Activated naive CD8-positive, alpha-beta T cell treated with anti-CD3 and anti-CD28 coated beads for 36 hours (primary cell): ENCODE measurements at regions not wholly inside any gene's neighbourhood (a gene's known extent, or its start where the extent isn't known, plus 50 kb on each side); places are given as distances from the start of the nearest gene placed in this dataset.

ENCODE experiments used
- DNase-seq: peaks from one replicate; pipeline ENCODE4 v3.0.0; 2021
- H3K27ac Mint-ChIP-seq: one replicate; pipeline ENCODE4 v1.8.0; 2022; ENCODE audit warnings: mild to moderate bottlenecking, moderate library complexity, mixed read lengths
- H3K27me3 Mint-ChIP-seq: one replicate; pipeline ENCODE4 v1.8.0; 2022; ENCODE audit warnings: mild to moderate bottlenecking, mixed read lengths
- H3K36me3 Mint-ChIP-seq: one replicate; pipeline ENCODE4 v1.8.0; 2021; ENCODE audit warnings: mild to moderate bottlenecking, mixed read lengths
- H3K4me1 Mint-ChIP-seq: one replicate; pipeline ENCODE4 v1.8.0; 2021; ENCODE audit warnings: mixed read lengths
- H3K4me3 Mint-ChIP-seq: one replicate; pipeline ENCODE4 v1.8.0; 2022; ENCODE audit warnings: mild to moderate bottlenecking, moderate library complexity, mixed read lengths
- H3K9me3 Mint-ChIP-seq: one replicate; pipeline ENCODE4 v1.8.0; 2022; ENCODE audit warnings: mixed read lengths

GRCh38 chr17:77479372-77480198, 338.8 kb downstream of the SEC14L1 start:
- peak overlapping the region; percentile 10 for H3K4me3 Mint-ChIP-seq
- no peaks in the 10 kb centered on the region for H3K9me3 Mint-ChIP-seq
- peaks cover 27% of the 10 kb centered on the region for H3K36me3 Mint-ChIP-seq
- DNase-seq, result no peak
- H3K4me1 Mint-ChIP-seq, result peaks cover 55% of the 10 kb centered on the region
- no peaks in the 10 kb centered on the region for H3K27me3 Mint-ChIP-seq
- peak overlapping the region; percentile 86 for H3K27ac Mint-ChIP-seq

GRCh38 chr17:77480199-77480508, 339.4 kb downstream of the SEC14L1 start:
- DNase-seq, result no peak
- H3K4me3 Mint-ChIP-seq, result no peak overlapping the region
- H3K27ac Mint-ChIP-seq, result peak overlapping the region; percentile 73
- H3K36me3 Mint-ChIP-seq, result peaks cover 24% of the 10 kb centered on the region
- peaks cover 49% of the 10 kb centered on the region for H3K4me1 Mint-ChIP-seq
- H3K27me3 Mint-ChIP-seq, result no peaks in the 10 kb centered on the region
- H3K9me3 Mint-ChIP-seq, result no peaks in the 10 kb centered on the region

GRCh38 chr17:77480509-77481215, 339.9 kb downstream of the SEC14L1 start:
- DNase-seq, result no peak
- H3K4me3 Mint-ChIP-seq, result no peak overlapping the region
- H3K9me3 Mint-ChIP-seq, result no peaks in the 10 kb centered on the region
- no peaks in the 10 kb centered on the region for H3K27me3 Mint-ChIP-seq
- H3K4me1 Mint-ChIP-seq, result peaks cover 44% of the 10 kb centered on the region
- H3K27ac Mint-ChIP-seq, result peak overlapping the region; percentile 64
- H3K36me3 Mint-ChIP-seq, result peaks cover 20% of the 10 kb centered on the region

GRCh38 chr17:77481476-77482374, 341.0 kb downstream of the SEC14L1 start:
- Mint-ChIP-seq H3K9me3 (no peaks in the 10 kb centered on the region), H3K27me3 (no peaks in the 10 kb centered on the region), H3K4me1 (peaks cover 34% of the 10 kb centered on the region), H3K36me3 (peaks cover 21% of the 10 kb centered on the region), H3K4me3 (no peak overlapping the region), H3K27ac (peak overlapping the region; percentile 64)
- DNase-seq, result no peak

GRCh38 chr17:77482375-77483127, 341.8 kb downstream of the SEC14L1 start:
- H3K4me1 Mint-ChIP-seq, result peaks cover 25% of the 10 kb centered on the region
- H3K9me3 Mint-ChIP-seq, result no peaks in the 10 kb centered on the region
- peaks cover 13% of the 10 kb centered on the region for H3K36me3 Mint-ChIP-seq
- H3K4me3 Mint-ChIP-seq, result no peak overlapping the region
- DNase-seq, result no peak
- H3K27ac Mint-ChIP-seq, result no peak overlapping the region
- H3K27me3 Mint-ChIP-seq, result no peaks in the 10 kb centered on the region

- peak overlapping the region; percentile 60 for H3K27ac Mint-ChIP-seq
Observed at GRCh38 chr17:77483128-77483598, 342.4 kb downstream of the SEC14L1 start.

GRCh38 chr17:77484111-77484510, 343.3 kb downstream of the SEC14L1 start:
- peaks cover 12% of the 10 kb centered on the region for H3K36me3 Mint-ChIP-seq
- H3K27ac Mint-ChIP-seq, result no peak overlapping the region
- H3K9me3 Mint-ChIP-seq, result no peaks in the 10 kb centered on the region
- H3K4me1 Mint-ChIP-seq, result peaks cover 17% of the 10 kb centered on the region
- DNase-seq, result no peak
- no peaks in the 10 kb centered on the region for H3K27me3 Mint-ChIP-seq
- no peak overlapping the region for H3K4me3 Mint-ChIP-seq

More at GRCh38 chr17:77483128-77483598, 342.4 kb downstream of the SEC14L1 start:
- no peak for DNase-seq
- Mint-ChIP-seq H3K27me3 (no peaks in the 10 kb centered on the region), H3K9me3 (no peaks in the 10 kb centered on the region), H3K4me1 (peaks cover 22% of the 10 kb centered on the region), H3K4me3 (no peak overlapping the region), H3K36me3 (peaks cover 9% of the 10 kb centered on the region)

- no peaks in the 10 kb centered on the region for H3K9me3 Mint-ChIP-seq
- no peak overlapping the region for H3K27ac Mint-ChIP-seq
- H3K4me1 Mint-ChIP-seq, result peaks cover 9% of the 10 kb centered on the region
- H3K36me3 Mint-ChIP-seq, result peaks cover 12% of the 10 kb centered on the region
- H3K27me3 Mint-ChIP-seq, result no peaks in the 10 kb centered on the region
- no peak overlapping the region for H3K4me3 Mint-ChIP-seq
- no peak for DNase-seq
Observed at GRCh38 chr17:77485089-77485833, 344.5 kb downstream of the SEC14L1 start.

- H3K36me3 Mint-ChIP-seq, result peaks cover 12% of the 10 kb centered on the region
Observed at GRCh38 chr17:77487211-77487629, 346.5 kb downstream of the SEC14L1 start.

GRCh38 chr17:77487677-77488530, 347.1 kb downstream of the SEC14L1 start:
- Mint-ChIP-seq H3K27ac (no peak overlapping the region), H3K9me3 (no peaks in the 10 kb centered on the region), H3K4me3 (no peak overlapping the region), H3K4me1 (peaks cover 13% of the 10 kb centered on the region), H3K27me3 (no peaks in the 10 kb centered on the region), H3K36me3 (peaks cover 13% of the 10 kb centered on the region)
- no peak for DNase-seq

More at GRCh38 chr17:77487211-77487629, 346.5 kb downstream of the SEC14L1 start:
- Mint-ChIP-seq H3K27ac (no peak overlapping the region), H3K4me1 (peaks cover 12% of the 10 kb centered on the region), H3K4me3 (no peak overlapping the region), H3K27me3 (no peaks in the 10 kb centered on the region), H3K9me3 (no peaks in the 10 kb centered on the region)
- DNase-seq, result no peak

- no peak for DNase-seq
- H3K4me1 Mint-ChIP-seq, result peaks cover 13% of the 10 kb centered on the region
- H3K9me3 Mint-ChIP-seq, result no peaks in the 10 kb centered on the region
- H3K4me3 Mint-ChIP-seq, result no peak overlapping the region
- H3K27me3 Mint-ChIP-seq, result no peaks in the 10 kb centered on the region
- peaks cover 16% of the 10 kb centered on the region for H3K36me3 Mint-ChIP-seq
- H3K27ac Mint-ChIP-seq, result no peak overlapping the region
Observed at GRCh38 chr17:77488531-77489238, 347.9 kb downstream of the SEC14L1 start.

- Mint-ChIP-seq H3K4me3 (no peak overlapping the region), H3K9me3 (no peaks in the 10 kb centered on the region), H3K27me3 (no peaks in the 10 kb centered on the region), H3K4me1 (peaks cover 15% of the 10 kb centered on the region), H3K36me3 (peaks cover 21% of the 10 kb centered on the region), H3K27ac (no peak overlapping the region)
- DNase-seq, result no peak
Observed at GRCh38 chr17:77489239-77489892, 348.6 kb downstream of the SEC14L1 start.
